Trophoblast cell (in vitro differentiated cells and primary cell): ENCODE measurements at regions not wholly inside any gene's neighbourhood (a gene's known extent, or its start where the extent isn't known, plus 50 kb on each side); places are given as distances from the start of the nearest gene placed in this dataset.

ENCODE experiments used
- DNase-seq, 2 donors: peaks; one replicate each; pipeline ENCODE4 v3.0.0-alpha.2; 2016
- H2AFZ ChIP-seq: 2 replicates; pipeline ENCODE4 v1.6.1; 2013; ENCODE audit warnings: low read length, moderate library complexity, mild to moderate bottlenecking; ENCODE audit not compliant: insufficient read depth, poor library complexity
- H2AK5ac ChIP-seq: 2 replicates; pipeline ENCODE4 v1.6.1; 2013; ENCODE audit warnings: mild to moderate bottlenecking, low read length
- H2BK120ac ChIP-seq: 2 replicates; pipeline ENCODE4 v1.6.1; 2013; ENCODE audit warnings: low read length, mild to moderate bottlenecking, moderate library complexity; ENCODE audit not compliant: insufficient read depth, poor library complexity
- H2BK12ac ChIP-seq: 2 replicates; pipeline ENCODE4 v1.6.1; 2013; ENCODE audit warnings: mild to moderate bottlenecking, low read length, moderate library complexity
- H2BK5ac ChIP-seq: 2 replicates; pipeline ENCODE4 v1.6.1; 2013; ENCODE audit warnings: low read length, low read depth, moderate library complexity, mild to moderate bottlenecking; ENCODE audit not compliant: poor library complexity
- H3K14ac ChIP-seq: 2 replicates; pipeline ENCODE4 v1.6.1; 2013; ENCODE audit warnings: mild to moderate bottlenecking, low read length
- H3K18ac ChIP-seq: 2 replicates; pipeline ENCODE4 v1.6.1; 2013; ENCODE audit warnings: mild to moderate bottlenecking, low read length
- H3K23ac ChIP-seq: 2 replicates; pipeline ENCODE4 v1.6.1; 2013; ENCODE audit warnings: low read length
- H3K27ac ChIP-seq: 2 replicates; pipeline ENCODE4 v1.5.1; 2013; ENCODE audit warnings: low read depth, mild to moderate bottlenecking, inconsistent platforms, low read length, moderate library complexity
- H3K27me3 ChIP-seq: 2 replicates; pipeline ENCODE4 v1.6.1; 2013; ENCODE audit warnings: inconsistent platforms, mild to moderate bottlenecking, low read length, moderate library complexity; ENCODE audit not compliant: insufficient read depth
- H3K36me3 ChIP-seq, 2 experiments: 1 replicate in 1 of 2; 2 replicates in 1 of 2; pipeline ENCODE4 v1.6.1; 2013; ENCODE audit warnings: low read length in 2 of 2, mild to moderate bottlenecking in 2 of 2, moderate library complexity in 1 of 2; ENCODE audit not compliant: insufficient read depth in 2 of 2, control insufficient read depth in 1 of 2
- H3K4ac ChIP-seq: 2 replicates; pipeline ENCODE4 v1.6.1; 2013; ENCODE audit warnings: low read depth, mild to moderate bottlenecking, low read length, moderate library complexity
- H3K4me1 ChIP-seq, 2 experiments: 1 replicate in 1 of 2; 2 replicates in 1 of 2; pipeline ENCODE4 v1.6.1; 2013; ENCODE audit warnings: low read length in 2 of 2, mild to moderate bottlenecking in 2 of 2, moderate library complexity in 1 of 2; ENCODE audit not compliant: insufficient read depth in 2 of 2, control insufficient read depth in 1 of 2
- H3K4me2 ChIP-seq: 2 replicates; pipeline ENCODE4 v1.6.1; 2013; ENCODE audit warnings: inconsistent platforms, mild to moderate bottlenecking, low read length, moderate library complexity
- H3K4me3 ChIP-seq: 2 replicates; pipeline ENCODE4 v1.5.1; 2013; ENCODE audit warnings: mild to moderate bottlenecking, low read depth, low read length, inconsistent platforms
- H3K79me1 ChIP-seq: one replicate; pipeline ENCODE4 v1.6.1; 2013; ENCODE audit warnings: low read length
- H3K79me2 ChIP-seq: 2 replicates; pipeline ENCODE4 v1.6.1; 2013; ENCODE audit warnings: low read length, mild to moderate bottlenecking; ENCODE audit not compliant: control insufficient read depth, insufficient read depth, poor library complexity
- H3K9ac ChIP-seq: 2 replicates; pipeline ENCODE4 v1.6.1; 2013; ENCODE audit warnings: mild to moderate bottlenecking, low read length
- H3K9me3 ChIP-seq: 2 replicates; pipeline ENCODE4 v1.6.1; 2013; ENCODE audit warnings: low read depth, mild to moderate bottlenecking, control low read depth, inconsistent platforms, low read length; ENCODE audit not compliant: insufficient read depth
- H4K12ac ChIP-seq: 2 replicates; pipeline ENCODE4 v1.6.1; 2013; ENCODE audit warnings: low read depth, mild to moderate bottlenecking, low read length, moderate library complexity
- H4K8ac ChIP-seq: 2 replicates; pipeline ENCODE4 v1.6.1; 2013; ENCODE audit warnings: low read depth, mild to moderate bottlenecking, low read length, moderate library complexity
- H4K91ac ChIP-seq: one replicate; pipeline ENCODE4 v1.6.1; 2013; ENCODE audit warnings: low read depth, mild to moderate bottlenecking, low read length, moderate library complexity
- WGBS: extraction: QIAGEN DNeasy Blood & Tissue Kit; methylation state at CpG from one replicate; pipeline ENCODE4 v1.1.7; 2013; ENCODE audit warnings: missing lambda C conversion rate; ENCODE audit not compliant: insufficient read length, insufficient coverage; ENCODE audit errors: extremely low coverage; 5-methylcytosine and 5-hydroxymethylcytosine counted together

DNA sequence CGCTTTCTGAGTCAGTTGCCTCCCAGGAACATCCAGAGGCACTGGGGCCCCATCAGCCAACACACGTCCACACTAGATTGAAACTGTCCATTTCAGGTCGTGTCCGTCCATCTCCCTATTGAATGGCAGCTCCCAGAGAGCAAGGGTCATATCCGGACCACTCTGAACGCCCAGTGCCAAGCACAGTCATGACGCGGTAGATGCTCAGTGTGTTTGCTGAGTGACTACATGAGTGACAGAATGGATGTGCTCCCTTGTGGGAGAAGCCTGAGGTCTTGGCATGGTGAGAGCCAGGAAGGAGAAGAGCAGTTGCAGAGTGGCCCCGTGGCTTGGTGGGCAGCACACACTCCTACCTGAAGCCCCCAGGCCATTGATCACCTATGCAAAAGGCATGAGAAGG lies 92.5 kb upstream of the CUX1 start:
- Histone ChIP-seq H3K4ac (no peak overlapping the region), H3K4me1 (no peaks in the 10 kb centered on the region), H3K9me3 (peaks cover 3% of the 10 kb centered on the region), H3K18ac (no peak overlapping the region), H3K4me3 (no peak overlapping the region), H3K79me1 (no peaks in the 10 kb centered on the region), H3K27ac (no peak overlapping the region), H4K91ac (no peak overlapping the region), H4K8ac (no peak overlapping the region), H2AK5ac (no peak overlapping the region), H2BK5ac (no peak overlapping the region), H3K4me2 (no peak overlapping the region), H3K79me2 (no peaks in the 10 kb centered on the region), H2AFZ (no peak overlapping the region), H4K12ac (no peak overlapping the region), H3K36me3 (no peaks in the 10 kb centered on the region), H3K9ac (no peak overlapping the region), H3K23ac (no peak overlapping the region), H2BK12ac (no peak overlapping the region), H3K14ac (no peak overlapping the region), H3K27me3 (peaks cover 2% of the 10 kb centered on the region), H2BK120ac (no peak overlapping the region)
- no peak for DNase-seq
- WGBS: no CpG with 5 or more reads among the region's 9 CpGs

DNA sequence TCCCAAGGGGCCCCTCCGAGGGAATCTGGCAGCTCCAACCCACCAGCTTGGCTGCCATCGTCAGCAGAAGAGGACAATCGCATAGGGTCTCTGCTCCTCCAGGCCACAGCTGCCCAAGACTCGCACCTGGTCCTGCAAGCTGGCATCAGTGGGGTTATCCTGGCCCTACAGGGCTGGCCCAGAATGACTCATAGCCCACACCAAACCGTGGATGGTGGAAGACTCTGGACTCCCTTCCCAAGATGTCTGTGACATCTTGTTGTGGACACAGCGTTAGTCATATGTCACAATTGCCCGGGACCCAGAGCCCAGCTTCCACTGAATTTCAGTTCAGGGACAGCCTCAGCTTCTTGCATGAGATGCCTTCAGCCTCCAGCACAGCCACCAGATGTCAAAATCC lies 91.5 kb upstream of the CUX1 start:
- H3K79me2 ChIP-seq: no peaks in the 10 kb centered on the region
- H3K4ac ChIP-seq: no peak overlapping the region
- no peak overlapping the region for H3K18ac ChIP-seq
- no peak overlapping the region for H3K9ac ChIP-seq
- H4K12ac ChIP-seq: no peak overlapping the region
- H4K91ac ChIP-seq: no peak overlapping the region
- H3K36me3 ChIP-seq: no peaks in the 10 kb centered on the region
- no CpG with 5 or more reads among the region's 7 CpGs for WGBS
- peaks cover 3% of the 10 kb centered on the region for H3K9me3 ChIP-seq
- H2AFZ ChIP-seq: no peak overlapping the region
- no peak overlapping the region for H3K4me3 ChIP-seq
- H3K4me2 ChIP-seq: no peak overlapping the region
- H3K27ac ChIP-seq: no peak overlapping the region
- H2AK5ac ChIP-seq: no peak overlapping the region
- H2BK12ac ChIP-seq: no peak overlapping the region
- no peak overlapping the region for H3K14ac ChIP-seq
- peaks cover 2% of the 10 kb centered on the region for H3K27me3 ChIP-seq
- H3K23ac ChIP-seq: no peak overlapping the region
- H4K8ac ChIP-seq: no peak overlapping the region
- H2BK5ac ChIP-seq: no peak overlapping the region
- H3K4me1 ChIP-seq: no peaks in the 10 kb centered on the region
- no peaks in the 10 kb centered on the region for H3K79me1 ChIP-seq
- no peak overlapping the region for H2BK120ac ChIP-seq
- no peak for DNase-seq

DNA sequence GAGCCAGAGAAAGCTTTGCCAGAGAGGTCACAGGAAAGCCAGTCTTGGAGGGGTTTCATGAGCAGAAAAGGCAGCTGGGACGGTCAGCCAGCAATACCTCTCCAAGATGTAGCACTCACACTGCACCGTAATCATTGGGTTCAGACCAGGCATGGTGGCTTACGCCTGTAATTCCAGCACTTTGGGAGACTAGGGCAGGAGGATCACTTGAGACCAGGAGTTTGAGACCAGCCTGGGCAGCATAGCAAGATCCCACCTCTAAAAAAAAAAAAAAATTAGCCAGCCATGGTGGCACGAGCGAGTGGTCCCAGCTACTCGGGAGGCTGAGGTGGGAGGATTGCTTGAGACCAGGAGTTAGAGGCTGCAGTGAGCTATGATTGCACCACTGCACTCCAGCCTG lies 90.2 kb upstream of the CUX1 start:
- no peak overlapping the region for H3K18ac ChIP-seq
- no peak overlapping the region for H2AK5ac ChIP-seq
- no CpG with 5 or more reads among the region's 6 CpGs for WGBS

DNA sequence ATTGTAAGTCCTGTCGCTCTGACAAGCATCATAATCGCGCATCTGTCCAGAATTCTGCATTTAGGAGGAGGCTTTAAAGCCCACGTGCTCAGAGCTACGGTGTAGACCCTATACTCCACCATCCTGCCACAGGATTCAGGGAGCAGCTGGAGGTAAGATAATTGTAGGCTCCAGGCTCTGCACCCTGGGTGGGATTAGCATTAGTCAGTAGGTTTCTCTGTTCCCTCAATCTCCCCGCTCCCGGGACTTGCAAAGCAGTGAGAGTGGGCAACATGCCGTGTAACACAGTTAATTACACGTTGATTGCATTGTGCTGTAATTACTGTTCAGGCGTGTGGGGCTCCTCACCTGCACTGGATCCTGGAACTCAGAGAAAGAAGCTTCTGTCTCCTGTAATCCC lies 89.3 kb upstream of the CUX1 start:
- Histone ChIP-seq H2BK5ac (no peak overlapping the region), H3K27me3 (peaks cover 2% of the 10 kb centered on the region), H2AFZ (no peak overlapping the region), H2BK12ac (no peak overlapping the region), H3K27ac (no peak overlapping the region), H3K4me2 (no peak overlapping the region), H3K23ac (no peak overlapping the region), H3K18ac (no peak overlapping the region), H3K4me3 (no peak overlapping the region), H3K36me3 (no peaks in the 10 kb centered on the region), H2BK120ac (no peak overlapping the region), H3K79me1 (no peaks in the 10 kb centered on the region), H2AK5ac (no peak overlapping the region), H3K14ac (no peak overlapping the region), H4K91ac (no peak overlapping the region), H3K9me3 (peaks cover 6% of the 10 kb centered on the region), H3K9ac (no peak overlapping the region), H3K79me2 (no peaks in the 10 kb centered on the region), H3K4me1 (no peaks in the 10 kb centered on the region), H4K8ac (no peak overlapping the region), H3K4ac (no peak overlapping the region), H4K12ac (no peak overlapping the region)
- no peak for DNase-seq
- no CpG with 5 or more reads among the region's 10 CpGs for WGBS

More for the DNA sequence above, 90.2 kb upstream of the CUX1 start:
- H3K14ac ChIP-seq: no peak overlapping the region
- no peak overlapping the region for H2BK120ac ChIP-seq
- no peak overlapping the region for H4K8ac ChIP-seq
- no peak overlapping the region for H2AFZ ChIP-seq
- H3K4me2 ChIP-seq: no peak overlapping the region
- peaks cover 2% of the 10 kb centered on the region for H3K27me3 ChIP-seq
- no peak overlapping the region for H4K12ac ChIP-seq
- H3K4me3 ChIP-seq: no peak overlapping the region
- H3K79me1 ChIP-seq: no peaks in the 10 kb centered on the region
- H3K36me3 ChIP-seq: no peaks in the 10 kb centered on the region
- no peak overlapping the region for H2BK12ac ChIP-seq
- peaks cover 3% of the 10 kb centered on the region for H3K9me3 ChIP-seq
- H2BK5ac ChIP-seq: no peak overlapping the region
- H3K4me1 ChIP-seq: no peaks in the 10 kb centered on the region
- no peaks in the 10 kb centered on the region for H3K79me2 ChIP-seq
- no peak overlapping the region for H4K91ac ChIP-seq
- H3K23ac ChIP-seq: no peak overlapping the region
- no peak for DNase-seq
- H3K9ac ChIP-seq: no peak overlapping the region
- H3K4ac ChIP-seq: no peak overlapping the region
- no peak overlapping the region for H3K27ac ChIP-seq
